Fibroblast of upper back skin (primary cell): ENCODE measurements at regions not wholly inside any gene's neighbourhood (a gene's known extent, or its start where the extent isn't known, plus 50 kb on each side); places are given as distances from the start of the nearest gene placed in this dataset.

Experiments used
- DNase-seq: peaks from one replicate; pipeline ENCODE4 v3.0.0-alpha.2; 2013

GRCh38 chr7:49260538-49260937 is 336.2 kb downstream of the CDC14C start:
- DNase-seq = no peak

GRCh38 chr7:49261928-49262327 is 337.6 kb downstream of the CDC14C start:
- DNase-seq = no peak

- DNase-seq = no peak
These were observed 340.2 kb downstream of the CDC14C start for GRCh38 chr7:49264530-49264929.

GRCh38 chr7:49273897-49274296 is 349.6 kb downstream of the CDC14C start:
- DNase-seq = no peak

GRCh38 chr7:49279891-49280290 is 355.5 kb downstream of the CDC14C start:
- peak; percentile 5 for DNase-seq

- DNase-seq = no peak
These were observed 363.3 kb downstream of the CDC14C start for GRCh38 chr7:49287653-49288052.

- peak; percentile 4 for DNase-seq
These were observed 370.3 kb downstream of the CDC14C start for GRCh38 chr7:49294611-49295010.

- DNase-seq = peak; percentile 55
These were observed 370.8 kb downstream of the CDC14C start for GRCh38 chr7:49295146-49295545.

GRCh38 chr7:49297958-49298357 is 373.6 kb downstream of the CDC14C start:
- no peak for DNase-seq

- DNase-seq = no peak
These were observed 384.4 kb downstream of the CDC14C start for GRCh38 chr7:49308787-49309186.

GRCh38 chr7:49320083-49320482 is 395.7 kb downstream of the CDC14C start:
- DNase-seq = no peak

GRCh38 chr7:49321843-49322242 is 397.5 kb downstream of the CDC14C start:
- no peak for DNase-seq

- no peak for DNase-seq
These were observed 398.1 kb downstream of the CDC14C start for GRCh38 chr7:49322476-49322875.

GRCh38 chr7:49324040-49324439 is 399.7 kb downstream of the CDC14C start:
- DNase-seq = no peak

- DNase-seq = peak; percentile 2
These were observed 400.4 kb downstream of the CDC14C start for GRCh38 chr7:49324707-49325106.

- DNase-seq = no peak
These were observed 401.2 kb downstream of the CDC14C start for GRCh38 chr7:49325571-49325970.

GRCh38 chr7:49327155-49327554 is 402.8 kb downstream of the CDC14C start:
- DNase-seq = no peak

- no peak for DNase-seq
These were observed 409.0 kb downstream of the CDC14C start for GRCh38 chr7:49333180-49333881.

- DNase-seq = no peak
These were observed 417.5 kb downstream of the CDC14C start for GRCh38 chr7:49341849-49342248.

GRCh38 chr7:49344556-49344955 is 420.2 kb downstream of the CDC14C start:
- DNase-seq = no peak

- DNase-seq = no peak
These were observed 422.0 kb downstream of the CDC14C start for GRCh38 chr7:49346195-49346899.

GRCh38 chr7:49367072-49367471 is 406.4 kb upstream of the VWC2 start:
- no peak for DNase-seq

- DNase-seq = no peak
These were observed 401.7 kb upstream of the VWC2 start for GRCh38 chr7:49371771-49372170.

- DNase-seq = no peak
These were observed 396.5 kb upstream of the VWC2 start for GRCh38 chr7:49376817-49377375.
